SK-N-MC (cell line): ENCODE measurements at regions not wholly inside any gene's neighbourhood (a gene's known extent, or its start where the extent isn't known, plus 50 kb on each side); places are given as distances from the start of the nearest gene placed in this dataset.

Experiments used
- EZH2 ChIP-seq: fragments of 200-600 bp; sonication (generic); IDR thresholded peaks from one replicate; pipeline ENCODE4 v1.6.1; 2017; ENCODE audit warnings: antibody characterized with exemption
- FOXP2 ChIP-seq: optimal IDR thresholded peaks from 2 replicates; pipeline ENCODE3; 2011; ENCODE audit warnings: mild to moderate bottlenecking, moderate library complexity; ENCODE audit not compliant: insufficient read depth; ENCODE audit errors: extremely low read length, control extremely low read depth
- POLR2AphosphoS5 ChIP-seq: IDR thresholded peaks from 2 replicates; pipeline ENCODE4 v1.6.1; 2012; ENCODE audit warnings: mild to moderate bottlenecking, low read depth, low read length, borderline replicate concordance

DNA sequence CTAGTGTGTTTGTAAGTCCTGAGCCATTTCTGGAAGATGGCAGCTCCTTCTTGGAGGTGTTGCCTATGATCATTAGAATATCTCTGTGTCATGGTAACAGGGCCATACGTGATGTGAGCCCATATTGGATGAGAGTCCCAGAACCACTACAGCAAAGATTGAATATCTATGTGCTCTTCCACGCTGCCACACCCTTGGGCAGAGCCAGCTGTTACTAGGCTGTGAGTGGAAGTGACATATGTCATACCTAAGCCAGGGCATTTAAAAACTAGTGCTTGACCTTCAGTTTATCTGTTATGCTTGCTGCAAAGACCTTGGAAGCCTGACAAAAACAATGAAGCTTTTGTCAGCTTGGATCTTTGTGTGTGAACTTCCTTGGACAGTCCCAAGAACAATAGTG, 495.1 kb upstream of the CCDC196 start:
- no peak for TF ChIP-seq POLR2AphosphoS5
- TF ChIP-seq EZH2, result no peak
- TF ChIP-seq FOXP2, result no peak
